ENCODE measurements at regions not wholly inside any gene's neighbourhood (a gene's known extent, or its start where the extent isn't known, plus 50 kb on each side); places are given as distances from the start of the nearest gene placed in this dataset.

DNA sequence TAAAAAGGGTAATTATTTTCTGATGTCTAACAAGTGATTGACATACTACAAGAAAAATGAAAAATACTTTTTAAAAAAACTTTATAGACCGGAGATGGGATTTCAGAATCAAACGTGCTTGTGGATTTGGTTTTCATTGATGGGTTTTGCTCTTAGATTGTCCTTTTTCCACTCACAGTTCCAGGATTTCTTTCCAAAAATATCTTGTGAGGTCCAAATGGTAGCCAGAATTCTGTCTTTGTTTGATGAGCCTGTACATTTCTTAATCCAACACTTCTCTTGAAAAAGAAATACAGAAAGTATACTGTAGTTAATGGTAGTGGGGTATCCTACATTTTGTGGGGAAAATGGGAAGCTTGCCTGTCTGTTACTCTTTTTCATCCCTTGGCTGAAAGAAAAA lies 329.3 kb downstream of the KCNJ2 start:
- Mint-ChIP-seq H3K9me3 (no peaks in the 10 kb centered on the region), H3K4me1 (peaks cover 28% of the 10 kb centered on the region), H3K27me3 (ENCODE audit: insufficient read depth, low read depth, poor library complexity) (no peaks in the 10 kb centered on the region), H3K27ac (no peak overlapping the region), H3K36me3 (ENCODE audit: low read depth) (no peaks in the 10 kb centered on the region), H3K4me3 (no peak overlapping the region)
- no peaks in the 10 kb centered on the region for H3K79me2 ChIP-seq (replicated peaks; ENCODE audit: insufficient read depth)
- H2AFZ ChIP-seq = peak overlapping the region; percentile 76; the same call in 1 of the 2 replicates
- no peaks in the 10 kb centered on the region; the same call in 1 of the 2 replicates for H3K9me2 ChIP-seq (ENCODE audit: insufficient read depth)
- H3K4me1 ChIP-seq (ENCODE audit: insufficient read depth) = peaks cover 35% of the 10 kb centered on the region
- H3K27ac ChIP-seq (ENCODE audit: low read depth) = no peak overlapping the region
- no peaks in the 10 kb centered on the region for H3K27me3 ChIP-seq (ENCODE audit: insufficient read depth)
- DNase-seq (ENCODE audit: low spot score) (no peak), ATAC-seq (no peak)
- no peak overlapping the region for H3K4me3 ChIP-seq
- H3K4me2 ChIP-seq = no peak overlapping the region
- H4K20me1 ChIP-seq (replicated peaks; ENCODE audit: insufficient read depth) = no peaks in the 10 kb centered on the region
- H3K36me3 ChIP-seq (ENCODE audit: insufficient read depth) = no peaks in the 10 kb centered on the region
- TF ChIP-seq EZH2phosphoT487 (IDR thresholded peaks at IDR 0.05; ENCODE audit: unreplicated experiment) (no peak), STAT1 (IDR thresholded peaks at IDR 0.05; ENCODE audit: unreplicated experiment) (no peak), EZH2 (IDR thresholded peaks at IDR 0.05; ENCODE audit: low read depth, unreplicated experiment) (no peak), JUNB (IDR thresholded peaks at IDR 0.05; ENCODE audit: unreplicated experiment) (no peak)
- no peaks in the 10 kb centered on the region for H3F3A ChIP-seq (replicated peaks; ENCODE audit: low read depth)

DNA sequence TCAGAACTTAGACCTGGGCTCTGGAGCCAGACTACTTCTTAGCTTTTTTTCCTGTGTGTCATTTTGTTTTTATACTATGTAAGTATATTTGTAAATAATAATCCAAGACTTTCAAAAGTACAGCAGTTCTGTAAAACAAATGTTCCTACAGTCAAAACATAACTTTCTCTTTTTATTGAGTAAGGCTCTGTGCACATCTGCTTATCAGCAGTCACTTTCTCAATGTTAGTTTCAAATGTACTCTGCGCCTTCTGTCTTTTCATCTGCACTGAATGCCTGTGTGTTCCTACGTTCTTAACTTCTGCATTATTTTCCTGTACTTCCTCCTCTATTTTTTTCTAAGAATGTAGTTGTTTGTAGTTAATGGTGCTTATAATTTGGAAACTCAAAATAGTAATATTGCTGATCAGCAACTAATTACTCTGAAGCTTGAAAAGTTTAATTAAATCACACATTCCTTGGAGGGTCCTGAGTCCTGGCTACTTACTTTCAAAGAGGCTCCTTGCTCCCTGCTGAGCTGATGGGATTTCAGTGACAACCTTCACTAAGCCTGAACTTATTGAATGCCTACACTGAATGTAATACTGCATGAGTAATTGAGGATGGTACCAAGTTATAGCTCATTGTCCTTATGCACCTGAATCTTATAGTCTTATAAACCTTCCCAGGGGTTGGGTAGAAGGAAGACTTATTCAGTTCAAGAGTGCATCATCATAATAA lies 329.9 kb downstream of the KCNJ2 start:
- H3K4me3 Mint-ChIP-seq = no peak overlapping the region
- H3K4me3 ChIP-seq = no peak overlapping the region
- no peaks in the 10 kb centered on the region for H4K20me1 ChIP-seq (replicated peaks; ENCODE audit: insufficient read depth)
- no peaks in the 10 kb centered on the region for H3K36me3 Mint-ChIP-seq (ENCODE audit: low read depth)
- peaks cover 35% of the 10 kb centered on the region for H3K4me1 ChIP-seq (ENCODE audit: insufficient read depth)
- peak overlapping the region; percentile 13; the same call in 1 of the 2 replicates for H3K4me2 ChIP-seq
- H3K4me1 Mint-ChIP-seq = peaks cover 28% of the 10 kb centered on the region
- no peaks in the 10 kb centered on the region for H3K79me2 ChIP-seq (replicated peaks; ENCODE audit: insufficient read depth)
- no peaks in the 10 kb centered on the region; the same call in 1 of the 2 replicates for H3K9me2 ChIP-seq (ENCODE audit: insufficient read depth)
- ATAC-seq (peak; percentile 58), DNase-seq (ENCODE audit: low spot score) (peak; percentile 25)
- H3K27me3 ChIP-seq (ENCODE audit: insufficient read depth) = no peaks in the 10 kb centered on the region
- peak overlapping the region; percentile 76; the same call in 1 of the 2 replicates for H2AFZ ChIP-seq
- no peaks in the 10 kb centered on the region for H3F3A ChIP-seq (replicated peaks; ENCODE audit: low read depth)
- no peak overlapping the region for H3K27ac Mint-ChIP-seq
- H3K9me3 Mint-ChIP-seq = no peaks in the 10 kb centered on the region
- no peaks in the 10 kb centered on the region for H3K36me3 ChIP-seq (ENCODE audit: insufficient read depth)
- no peaks in the 10 kb centered on the region for H3K27me3 Mint-ChIP-seq (ENCODE audit: insufficient read depth, low read depth, poor library complexity)
- no peak overlapping the region for H3K27ac ChIP-seq (ENCODE audit: low read depth)
- TF ChIP-seq, protein P1, sequence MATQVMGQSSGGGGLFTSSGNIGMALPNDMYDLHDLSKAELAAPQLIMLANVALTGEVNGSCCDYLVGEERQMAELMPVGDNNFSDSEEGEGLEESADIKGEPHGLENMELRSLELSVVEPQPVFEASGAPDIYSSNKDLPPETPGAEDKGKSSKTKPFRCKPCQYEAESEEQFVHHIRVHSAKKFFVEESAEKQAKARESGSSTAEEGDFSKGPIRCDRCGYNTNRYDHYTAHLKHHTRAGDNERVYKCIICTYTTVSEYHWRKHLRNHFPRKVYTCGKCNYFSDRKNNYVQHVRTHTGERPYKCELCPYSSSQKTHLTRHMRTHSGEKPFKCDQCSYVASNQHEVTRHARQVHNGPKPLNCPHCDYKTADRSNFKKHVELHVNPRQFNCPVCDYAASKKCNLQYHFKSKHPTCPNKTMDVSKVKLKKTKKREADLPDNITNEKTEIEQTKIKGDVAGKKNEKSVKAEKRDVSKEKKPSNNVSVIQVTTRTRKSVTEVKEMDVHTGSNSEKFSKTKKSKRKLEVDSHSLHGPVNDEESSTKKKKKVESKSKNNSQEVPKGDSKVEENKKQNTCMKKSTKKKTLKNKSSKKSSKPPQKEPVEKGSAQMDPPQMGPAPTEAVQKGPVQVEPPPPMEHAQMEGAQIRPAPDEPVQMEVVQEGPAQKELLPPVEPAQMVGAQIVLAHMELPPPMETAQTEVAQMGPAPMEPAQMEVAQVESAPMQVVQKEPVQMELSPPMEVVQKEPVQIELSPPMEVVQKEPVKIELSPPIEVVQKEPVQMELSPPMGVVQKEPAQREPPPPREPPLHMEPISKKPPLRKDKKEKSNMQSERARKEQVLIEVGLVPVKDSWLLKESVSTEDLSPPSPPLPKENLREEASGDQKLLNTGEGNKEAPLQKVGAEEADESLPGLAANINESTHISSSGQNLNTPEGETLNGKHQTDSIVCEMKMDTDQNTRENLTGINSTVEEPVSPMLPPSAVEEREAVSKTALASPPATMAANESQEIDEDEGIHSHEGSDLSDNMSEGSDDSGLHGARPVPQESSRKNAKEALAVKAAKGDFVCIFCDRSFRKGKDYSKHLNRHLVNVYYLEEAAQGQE (IDR thresholded peaks at IDR 0.05; ENCODE audit: unreplicated experiment) = no peak
- TF ChIP-seq NANOG (IDR thresholded peaks at IDR 0.05; ENCODE audit: borderline replicate concordance) = no peak
- TF ChIP-seq ZNF462 (CRISPR knock-in tag; IDR thresholded peaks at IDR 0.05) = no peak
- no peak for TF ChIP-seq ZNF331 (CRISPR knock-in tag; IDR thresholded peaks at IDR 0.05; ENCODE audit: low read depth)
- TF ChIP-seq JUNB (IDR thresholded peaks at IDR 0.05; ENCODE audit: unreplicated experiment) = no peak
- no peak for TF ChIP-seq EZH2 (IDR thresholded peaks at IDR 0.05; ENCODE audit: low read depth, unreplicated experiment)
- TF ChIP-seq STAT1 (IDR thresholded peaks at IDR 0.05; ENCODE audit: unreplicated experiment) = no peak
- TF ChIP-seq CREB1 (CRISPR knock-in tag; IDR thresholded peaks at IDR 0.05; ENCODE audit: low read depth) = no peak
- TF ChIP-seq ZNF114 (CRISPR knock-in tag; IDR thresholded peaks at IDR 0.05) = no peak

Measured in GM23338 (cell line).